H1 (cell line): ENCODE measurements at regions not wholly inside any gene's neighbourhood (a gene's known extent, or its start where the extent isn't known, plus 50 kb on each side); places are given as distances from the start of the nearest gene placed in this dataset.

Experiments used
- CTCF ChIA-PET: fragments of 300-600 bp; sonication (Branson Sonifier 250); formaldehyde crosslinking; loops from one replicate; lab custom pipeline; 2021; ENCODE audit not compliant: partially characterized antibody; lab: Charles Lee
- POLR2A ChIA-PET: fragments of 300-600 bp; sonication (Branson Sonifier 250); formaldehyde crosslinking; loops from one replicate; lab custom pipeline; 2021; ENCODE audit warnings: inconsistent platforms; ENCODE audit not compliant: partially characterized antibody; lab: Charles Lee
- DNase-seq, 2 experiments: peaks; one replicate each; pipeline versions ENCODE4 v3.0.0 to v3.0.0-alpha.2; 2010 to 2022; ENCODE audit warnings: low spot score in 2 of 2, low read depth in 1 of 2, mixed read lengths in 1 of 2
- FAIRE-seq: peaks from 2 replicates; lab custom pipeline; 2011; peaks lifted over from hg19 to GRCh38; lab: Jason Lieb, UNC
- H2AFZ ChIP-seq: 2 replicates; pipeline ENCODE4 v1.8.1; 2012; ENCODE audit warnings: low read length, inconsistent platforms
- H2AK5ac ChIP-seq: 2 replicates; pipeline ENCODE4 v1.6.1; 2013; ENCODE audit warnings: low read depth, low read length
- H2BK120ac ChIP-seq: replicated peaks from 2 replicates; pipeline ENCODE3; 2013; ENCODE audit warnings: low read depth, low read length, inconsistent platforms
- H2BK12ac ChIP-seq: 2 replicates; pipeline ENCODE4 v1.6.1; 2013; ENCODE audit warnings: low read depth, low read length
- H2BK15ac ChIP-seq: 2 replicates; pipeline ENCODE4 v1.6.1; 2013; ENCODE audit warnings: low read length
- H2BK20ac ChIP-seq: 2 replicates; pipeline ENCODE4 v1.6.1; 2013; ENCODE audit warnings: low read length
- H2BK5ac ChIP-seq: 2 replicates; pipeline ENCODE4 v1.6.1; 2013; ENCODE audit warnings: low read depth, low read length
- H3K14ac ChIP-seq: 2 replicates; pipeline ENCODE4 v1.6.1; 2013; ENCODE audit warnings: inconsistent platforms; ENCODE audit not compliant: insufficient read length
- H3K18ac ChIP-seq: 2 replicates; pipeline ENCODE4 v1.6.1; 2013; ENCODE audit warnings: low read length; ENCODE audit errors: extremely low read depth
- H3K23ac ChIP-seq: 2 replicates; pipeline ENCODE4 v1.6.1; 2013; ENCODE audit warnings: inconsistent platforms; ENCODE audit not compliant: insufficient read length
- H3K23me2 ChIP-seq: 2 replicates; pipeline ENCODE4 v1.6.1; 2013; ENCODE audit warnings: low read depth, low read length
- H3K27ac ChIP-seq: 2 replicates; pipeline ENCODE4 v1.6.1; 2011; ENCODE audit warnings: low read depth, low read length, inconsistent platforms
- H3K27me3 ChIP-seq, 4 experiments: replicated peaks in 1 of 4; 1 replicate in 1 of 4; 2 replicates in 3 of 4; pipeline versions ENCODE4 v1.6.1 to v1.8.1; 2011 to 2013; ENCODE audit warnings: low read length in 3 of 4, mild to moderate bottlenecking in 3 of 4, inconsistent platforms in 2 of 4, mixed read lengths in 2 of 4, moderate library complexity in 1 of 4; ENCODE audit not compliant: control insufficient read depth in 3 of 4, insufficient read depth in 3 of 4; ENCODE audit errors: extremely low read depth in 1 of 4
- H3K36me3 ChIP-seq, 4 experiments: 2 replicates each; pipeline versions ENCODE4 v1.6.1 to v1.8.1; 2011 to 2013; ENCODE audit warnings: mild to moderate bottlenecking in 4 of 4, low read length in 3 of 4, moderate library complexity in 2 of 4, control low read depth in 1 of 4, inconsistent platforms in 1 of 4; ENCODE audit not compliant: insufficient read depth in 4 of 4, control insufficient read depth in 2 of 4
- H3K4ac ChIP-seq: replicated peaks from 2 replicates; pipeline ENCODE3; 2013; ENCODE audit warnings: low read length, low read depth, mixed read lengths, inconsistent platforms; ENCODE audit not compliant: insufficient read length
- H3K4me1 ChIP-seq, 4 experiments: replicated peaks in 1 of 4; 1 replicate in 1 of 4; 2 replicates in 3 of 4; pipeline versions ENCODE4 v1.6.1 to v1.8.1; 2011 to 2013; ENCODE audit warnings: low read length in 3 of 4, inconsistent platforms in 2 of 4, mixed read lengths in 1 of 4; ENCODE audit not compliant: insufficient read depth in 4 of 4, control insufficient read depth in 3 of 4
- H3K4me2 ChIP-seq, 2 experiments: 2 replicates each; pipeline versions ENCODE4 v1.6.1 to v1.8.1; 2011 to 2013; ENCODE audit warnings: low read depth in 2 of 2, low read length in 2 of 2, control low read depth in 1 of 2, inconsistent platforms in 1 of 2, mild to moderate bottlenecking in 1 of 2; ENCODE audit not compliant: insufficient read depth in 1 of 2
- H3K4me3 ChIP-seq, 4 experiments: fragments of 200-600, 300-600 bp in 1 of 4; sonication (generic), shearing (Covaris generic), sonication (Bioruptor Twin) in 1 of 4; 2 replicates each; pipeline versions ENCODE4 v1.5.1 to v1.8.1; 2011 to 2016; ENCODE audit warnings: low read length in 4 of 4, low read depth in 3 of 4, control low read depth in 2 of 4, inconsistent platforms in 2 of 4, mild to moderate bottlenecking in 2 of 4, mixed read lengths in 1 of 4, moderate library complexity in 1 of 4; ENCODE audit not compliant: insufficient read depth in 2 of 4; ENCODE audit errors: extremely low read depth in 1 of 4
- H3K56ac ChIP-seq: replicated peaks from 2 replicates; pipeline ENCODE3; 2013; ENCODE audit warnings: low read depth, mild to moderate bottlenecking, mixed read lengths, low read length, inconsistent platforms; ENCODE audit not compliant: insufficient read length
- H3K79me1 ChIP-seq: 2 replicates; pipeline ENCODE4 v1.6.1; 2013; ENCODE audit warnings: low read depth, low read length, control low read depth
- H3K79me2 ChIP-seq, 2 experiments: 2 replicates each; pipeline versions ENCODE4 v1.6.1 to v1.8.1; 2012 to 2013; ENCODE audit warnings: low read length in 2 of 2, mild to moderate bottlenecking in 2 of 2, inconsistent platforms in 1 of 2; ENCODE audit not compliant: insufficient read depth in 2 of 2, control insufficient read depth in 1 of 2
- H3K9ac ChIP-seq, 4 experiments: replicated peaks in 1 of 4; 1 replicate in 1 of 4; 2 replicates in 3 of 4; pipeline versions ENCODE4 v1.6.1 to v1.8.1; 2011 to 2013; ENCODE audit warnings: low read depth in 3 of 4, low read length in 3 of 4, control low read depth in 2 of 4, mild to moderate bottlenecking in 2 of 4, moderate library complexity in 2 of 4, inconsistent platforms in 1 of 4; ENCODE audit errors: extremely low read depth in 1 of 4
- H3K9me3 ChIP-seq, 2 experiments: 2 replicates each; pipeline versions ENCODE4 v1.6.1 to v1.8.1; 2012 to 2013; ENCODE audit warnings: mild to moderate bottlenecking in 2 of 2, moderate library complexity in 2 of 2, control low read depth in 1 of 2, inconsistent platforms in 1 of 2, low read depth in 1 of 2, low read length in 1 of 2, mixed read lengths in 1 of 2; ENCODE audit not compliant: insufficient read depth in 2 of 2
- H4K20me1 ChIP-seq, 2 experiments: replicated peaks in 1 of 2; 2 replicates each; pipeline versions ENCODE3 to v1.8.1; 2011 to 2013; ENCODE audit warnings: inconsistent platforms in 2 of 2, low read length in 2 of 2, mild to moderate bottlenecking in 1 of 2; ENCODE audit not compliant: insufficient read depth in 2 of 2, control insufficient read depth in 1 of 2
- H4K5ac ChIP-seq: 2 replicates; pipeline ENCODE4 v1.6.1; 2013; ENCODE audit warnings: low read length, low read depth, mixed read lengths, inconsistent platforms; ENCODE audit not compliant: insufficient read length
- H4K8ac ChIP-seq: 2 replicates; pipeline ENCODE4 v1.8.0; 2013; ENCODE audit warnings: mild to moderate bottlenecking, moderate library complexity, low read length, inconsistent platforms; ENCODE audit not compliant: insufficient read depth; ENCODE audit errors: extremely low read depth
- H4K91ac ChIP-seq: replicated peaks from 2 replicates; pipeline ENCODE3; 2013; ENCODE audit warnings: low read length, mixed read lengths, inconsistent platforms; ENCODE audit not compliant: insufficient read length
- EGR1 ChIP-seq: IDR thresholded peaks from 2 replicates; pipeline ENCODE4 v1.6.1; 2011; ENCODE audit warnings: low read depth, low read length, borderline replicate concordance
- HDAC2 ChIP-seq, 2 experiments: fragments of 300-600 bp in 1 of 2; sonication (generic) in 1 of 2; IDR thresholded peaks; 2 replicates each; pipeline ENCODE4 v1.6.1; 2011 to 2012; ENCODE audit warnings: low read depth in 2 of 2, low read length in 2 of 2, mild to moderate bottlenecking in 2 of 2, moderate library complexity in 2 of 2, borderline replicate concordance in 1 of 2, inconsistent platforms in 1 of 2
- POLR2AphosphoS5 ChIP-seq: IDR thresholded peaks from 2 replicates; pipeline ENCODE4 v1.6.1; 2011; ENCODE audit warnings: low read depth, low read length
- RNF2 ChIP-seq: fragments of 200-900, 300-1000 bp; sonication (generic); IDR thresholded peaks from 2 replicates; pipeline ENCODE4 v1.7.1; 2016; ENCODE audit warnings: borderline replicate concordance, low read depth, mild to moderate bottlenecking, antibody characterized with exemption, low read length; ENCODE audit not compliant: poor library complexity, severe bottlenecking; ENCODE audit errors: missing control alignments
- ZNF274 ChIP-seq: IDR thresholded peaks from 2 replicates; pipeline ENCODE4 v1.7.0; 2012; ENCODE audit warnings: low read length, borderline replicate concordance; ENCODE audit errors: extremely low read depth

DNA sequence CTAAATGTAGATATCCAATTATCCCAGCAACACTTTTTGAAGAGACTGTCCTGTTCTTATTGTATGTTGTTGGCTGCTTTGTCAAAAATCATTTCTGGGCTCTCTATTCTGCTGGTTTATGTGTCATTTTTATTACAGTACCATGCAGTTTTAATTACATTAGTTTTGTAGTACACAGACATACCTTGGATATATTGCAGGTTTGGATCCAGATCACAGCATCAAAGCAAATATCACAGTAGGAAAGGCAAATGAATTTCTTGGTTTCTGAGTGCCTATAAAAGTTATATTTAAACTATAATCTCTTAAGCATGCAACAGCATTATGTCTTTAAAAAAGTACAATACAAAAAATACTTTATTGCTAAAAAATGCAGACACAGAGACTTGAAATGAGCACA is 564.2 kb upstream of the MIR17HG start:
- Histone ChIP-seq H3K18ac (no peak overlapping the region), H2BK12ac (no peak overlapping the region), H3K27ac (no peak overlapping the region), H3K4ac (no peak overlapping the region), H3K23me2 (no peaks in the 10 kb centered on the region), H3K14ac (no peak overlapping the region), H3K36me3 (no peaks in the 10 kb centered on the region), H2AFZ (no peak overlapping the region), H2BK15ac (no peak overlapping the region), H4K8ac (no peak overlapping the region), H4K20me1 (no peaks in the 10 kb centered on the region), H2BK120ac (no peak overlapping the region), H3K79me1 (no peaks in the 10 kb centered on the region), H3K9ac (no peak overlapping the region), H4K91ac (no peak overlapping the region), H3K27me3 (no peaks in the 10 kb centered on the region), H3K79me2 (no peaks in the 10 kb centered on the region), H3K4me1 (no peaks in the 10 kb centered on the region), H2BK20ac (no peak overlapping the region), H3K4me3 (no peak overlapping the region), H3K56ac (no peak overlapping the region), H3K4me2 (no peak overlapping the region), H3K9me3 (no peaks in the 10 kb centered on the region), H4K5ac (no peak overlapping the region), H3K23ac (no peak overlapping the region), H2BK5ac (no peak overlapping the region), H2AK5ac (no peak overlapping the region)
- FAIRE-seq (no peak), DNase-seq (no peak)
- ChIA-PET POLR2A (no interaction called here), CTCF (no interaction called here)
- no peak for TF ChIP-seq HDAC2 (IDR thresholded peaks at IDR 0.05; ENCODE audit: borderline replicate concordance in 1 of 2, low read depth in 2 of 2, low read length in 2 of 2)
- TF ChIP-seq EGR1 = no peak
- TF ChIP-seq POLR2AphosphoS5 = no peak
- TF ChIP-seq RNF2 = no peak
- no peak for TF ChIP-seq ZNF274
